ENCODE measurements at regions not wholly inside any gene's neighbourhood (a gene's known extent, or its start where the extent isn't known, plus 50 kb on each side); places are given as distances from the start of the nearest gene placed in this dataset.

DNA sequence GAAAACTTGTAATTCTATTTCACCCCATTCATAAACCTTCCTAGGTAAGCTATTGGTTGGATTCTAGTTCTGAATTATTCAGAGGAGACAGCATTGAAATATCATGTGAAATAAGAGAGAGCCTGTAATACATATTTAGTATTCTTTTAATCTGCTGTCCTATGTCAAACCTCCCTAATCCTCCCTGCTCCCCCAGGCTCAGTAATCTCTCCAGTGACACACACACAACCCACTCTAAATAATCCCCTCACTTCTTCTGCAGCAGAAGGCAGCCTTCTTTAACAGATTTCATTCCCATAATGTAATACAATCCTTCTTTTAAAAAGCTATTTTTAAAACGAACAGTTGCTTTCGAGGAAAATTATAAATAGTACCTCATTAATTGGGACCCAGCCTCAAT, 639.7 kb upstream of the AUTS2 start:
- no peaks in the 10 kb centered on the region for H3F3A ChIP-seq (ENCODE audit: insufficient read depth, low read length)
- H3K4me3 ChIP-seq (ENCODE audit: low read length): no peak overlapping the region
- no peaks in the 10 kb centered on the region for H3K27me3 ChIP-seq (replicated peaks; ENCODE audit: insufficient read depth, low read length)
- H3K4me1 ChIP-seq (ENCODE audit: low read length): no peaks in the 10 kb centered on the region
- TF ChIP-seq, protein P1, sequence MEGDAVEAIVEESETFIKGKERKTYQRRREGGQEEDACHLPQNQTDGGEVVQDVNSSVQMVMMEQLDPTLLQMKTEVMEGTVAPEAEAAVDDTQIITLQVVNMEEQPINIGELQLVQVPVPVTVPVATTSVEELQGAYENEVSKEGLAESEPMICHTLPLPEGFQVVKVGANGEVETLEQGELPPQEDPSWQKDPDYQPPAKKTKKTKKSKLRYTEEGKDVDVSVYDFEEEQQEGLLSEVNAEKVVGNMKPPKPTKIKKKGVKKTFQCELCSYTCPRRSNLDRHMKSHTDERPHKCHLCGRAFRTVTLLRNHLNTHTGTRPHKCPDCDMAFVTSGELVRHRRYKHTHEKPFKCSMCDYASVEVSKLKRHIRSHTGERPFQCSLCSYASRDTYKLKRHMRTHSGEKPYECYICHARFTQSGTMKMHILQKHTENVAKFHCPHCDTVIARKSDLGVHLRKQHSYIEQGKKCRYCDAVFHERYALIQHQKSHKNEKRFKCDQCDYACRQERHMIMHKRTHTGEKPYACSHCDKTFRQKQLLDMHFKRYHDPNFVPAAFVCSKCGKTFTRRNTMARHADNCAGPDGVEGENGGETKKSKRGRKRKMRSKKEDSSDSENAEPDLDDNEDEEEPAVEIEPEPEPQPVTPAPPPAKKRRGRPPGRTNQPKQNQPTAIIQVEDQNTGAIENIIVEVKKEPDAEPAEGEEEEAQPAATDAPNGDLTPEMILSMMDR (IDR thresholded peaks at IDR 0.05; ENCODE audit: low read length): no peak
- TF ChIP-seq EZH2 (optimal IDR thresholded peaks at IDR 0.05; ENCODE audit: low read depth, low read length) (no peak), EZH2phosphoT487 (IDR thresholded peaks at IDR 0.05; ENCODE audit: low read length) (no peak)
- no peak overlapping the region for H3K27ac ChIP-seq (ENCODE audit: low read length)
- no peaks in the 10 kb centered on the region for H3K9me3 ChIP-seq (replicated peaks; ENCODE audit: insufficient read depth, low read length)
- no peaks in the 10 kb centered on the region for H4K20me1 ChIP-seq (ENCODE audit: insufficient read depth, low read length)
- H3K9ac ChIP-seq (ENCODE audit: low read length): no peak overlapping the region
- H3K9me2 ChIP-seq (replicated peaks; ENCODE audit: insufficient read depth, low read length): no peaks in the 10 kb centered on the region
- no peaks in the 10 kb centered on the region for H3K36me3 ChIP-seq (replicated peaks; ENCODE audit: insufficient read depth, low read length)
- no peak overlapping the region for H2AFZ ChIP-seq (ENCODE audit: low read length)
- no peak overlapping the region for H3K4me2 ChIP-seq (ENCODE audit: low read depth, low read length)
- DNase-seq: no peak
- no peaks in the 10 kb centered on the region for H3K79me2 ChIP-seq (ENCODE audit: low read length)

DNA sequence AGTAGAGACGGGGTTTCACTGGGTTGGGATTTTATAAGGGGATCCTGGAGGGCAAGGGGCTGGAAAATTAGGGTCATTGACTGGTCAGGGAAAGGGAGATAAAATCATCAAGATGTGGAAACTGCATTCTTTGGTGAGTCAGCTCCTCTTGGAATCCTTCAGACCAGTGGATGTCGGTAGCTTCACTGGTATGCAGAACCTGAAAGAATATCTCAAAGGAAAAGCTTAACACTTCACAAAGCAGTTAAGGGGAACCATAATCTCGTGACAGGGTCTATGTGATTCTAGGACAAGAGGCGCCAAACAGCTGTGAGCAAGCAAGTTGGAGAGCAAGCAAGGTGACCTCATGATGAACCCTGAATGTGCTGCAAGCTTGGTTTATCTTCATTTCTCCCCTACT, 634.7 kb upstream of the AUTS2 start:
- no peaks in the 10 kb centered on the region for H3F3A ChIP-seq (ENCODE audit: insufficient read depth, low read length)
- no peaks in the 10 kb centered on the region for H3K36me3 ChIP-seq (replicated peaks; ENCODE audit: insufficient read depth, low read length)
- no peaks in the 10 kb centered on the region for H3K9me2 ChIP-seq (replicated peaks; ENCODE audit: insufficient read depth, low read length)
- H3K27me3 ChIP-seq (replicated peaks; ENCODE audit: insufficient read depth, low read length): no peaks in the 10 kb centered on the region
- no peaks in the 10 kb centered on the region for H4K20me1 ChIP-seq (ENCODE audit: insufficient read depth, low read length)
- H3K4me1 ChIP-seq (ENCODE audit: low read length): no peaks in the 10 kb centered on the region
- no peak overlapping the region for H3K9ac ChIP-seq (ENCODE audit: low read length)
- no peak overlapping the region for H3K4me2 ChIP-seq (ENCODE audit: low read depth, low read length)
- no peak overlapping the region for H3K27ac ChIP-seq (ENCODE audit: low read length)
- no peak overlapping the region for H3K4me3 ChIP-seq (ENCODE audit: low read length)
- no peak overlapping the region for H2AFZ ChIP-seq (ENCODE audit: low read length)
- TF ChIP-seq EZH2phosphoT487 (IDR thresholded peaks at IDR 0.05; ENCODE audit: low read length) (no peak), EZH2 (optimal IDR thresholded peaks at IDR 0.05; ENCODE audit: low read depth, low read length) (no peak)
- TF ChIP-seq, protein P1 (IDR thresholded peaks at IDR 0.05; ENCODE audit: low read length): no peak
- no peaks in the 10 kb centered on the region for H3K79me2 ChIP-seq (ENCODE audit: low read length)
- DNase-seq: no peak
- H3K9me3 ChIP-seq (replicated peaks; ENCODE audit: insufficient read depth, low read length): no peaks in the 10 kb centered on the region

DNA sequence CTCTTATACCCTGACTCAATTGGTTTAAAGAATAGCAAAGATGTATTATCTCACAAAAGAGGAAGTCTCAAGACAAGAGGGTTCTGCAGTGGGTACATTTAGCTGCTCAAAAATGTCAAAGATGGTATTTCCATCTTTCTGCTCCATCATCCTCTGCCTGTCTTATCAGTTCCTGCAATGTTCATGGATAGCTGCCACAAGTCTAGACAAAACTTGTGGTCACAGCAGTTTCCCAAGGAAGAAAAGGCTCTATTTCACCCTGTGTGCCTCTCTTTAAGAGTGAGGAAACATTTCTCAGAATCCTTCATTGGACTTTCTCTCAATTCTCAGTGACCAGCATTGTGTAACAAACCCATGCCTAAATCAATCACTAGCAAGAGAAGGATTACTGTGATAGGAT, 634.2 kb upstream of the AUTS2 start:
- H2AFZ ChIP-seq (ENCODE audit: low read length): no peak overlapping the region

More for the DNA sequence above, 634.2 kb upstream of the AUTS2 start:
- Histone ChIP-seq H3K9ac (ENCODE audit: low read length) (no peak overlapping the region), H3K36me3 (replicated peaks; ENCODE audit: insufficient read depth, low read length) (no peaks in the 10 kb centered on the region), H3K4me3 (ENCODE audit: low read length) (no peak overlapping the region), H3K27ac (ENCODE audit: low read length) (no peak overlapping the region), H3F3A (ENCODE audit: insufficient read depth, low read length) (no peaks in the 10 kb centered on the region), H3K9me3 (replicated peaks; ENCODE audit: insufficient read depth, low read length) (no peaks in the 10 kb centered on the region), H3K27me3 (replicated peaks; ENCODE audit: insufficient read depth, low read length) (no peaks in the 10 kb centered on the region), H3K79me2 (ENCODE audit: low read length) (no peaks in the 10 kb centered on the region), H3K9me2 (replicated peaks; ENCODE audit: insufficient read depth, low read length) (no peaks in the 10 kb centered on the region), H3K4me1 (ENCODE audit: low read length) (no peaks in the 10 kb centered on the region), H4K20me1 (ENCODE audit: insufficient read depth, low read length) (no peaks in the 10 kb centered on the region), H3K4me2 (ENCODE audit: low read depth, low read length) (no peak overlapping the region)
- no peak for TF ChIP-seq EZH2phosphoT487 (IDR thresholded peaks at IDR 0.05; ENCODE audit: low read length)
- TF ChIP-seq EZH2 (optimal IDR thresholded peaks at IDR 0.05; ENCODE audit: low read depth, low read length): no peak
- TF ChIP-seq, protein P1 (IDR thresholded peaks at IDR 0.05; ENCODE audit: low read length): no peak
- no peak for DNase-seq
